ENCODE measurements at regions not wholly inside any gene's neighbourhood (a gene's known extent, or its start where the extent isn't known, plus 50 kb on each side); places are given as distances from the start of the nearest gene placed in this dataset.

DNA sequence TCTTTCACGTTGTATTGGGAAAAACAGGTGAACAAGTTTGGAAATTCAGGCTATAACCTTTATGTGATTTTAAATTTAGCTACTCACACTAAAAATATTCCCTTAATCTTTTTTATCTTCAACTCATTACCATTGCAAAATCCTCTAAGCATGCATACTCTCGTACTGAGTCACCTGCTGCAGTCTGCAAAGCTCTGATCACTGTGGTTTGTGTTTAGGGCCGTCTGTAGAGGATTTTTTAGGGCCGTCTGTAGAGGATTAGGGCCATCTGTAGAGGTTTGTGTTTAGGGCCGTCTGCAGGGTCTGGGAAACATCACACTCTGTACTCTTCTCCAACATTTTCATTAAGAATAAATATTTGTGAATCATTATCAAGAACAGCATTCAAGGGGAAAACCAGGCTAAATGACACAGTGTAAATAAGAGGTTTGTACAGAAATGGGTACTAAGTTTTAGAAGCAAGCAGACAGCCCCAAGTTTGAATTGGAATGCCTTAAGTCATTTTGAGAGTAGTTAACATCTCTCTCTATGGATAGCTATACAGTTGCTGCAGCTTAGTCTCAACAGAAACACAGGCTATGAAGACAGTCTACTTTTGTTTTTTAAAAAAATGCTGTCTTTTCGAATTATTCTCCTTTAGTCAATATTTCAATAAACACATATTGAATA is 155.0 kb upstream of the TSLP start:
- no peak for DNase-seq (ENCODE audit: extremely low read depth, insufficient read length)
- no peak overlapping the region for H3K4me3 ChIP-seq (replicated peaks; ENCODE audit: low read depth, low read length)
- no peaks in the 10 kb centered on the region for H3K36me3 ChIP-seq (ENCODE audit: control insufficient read depth, insufficient read depth, low read length)
- no peaks in the 10 kb centered on the region for H3K27me3 ChIP-seq (replicated peaks; ENCODE audit: control insufficient read depth, insufficient read depth, low read length)
- TF ChIP-seq, protein P1, sequence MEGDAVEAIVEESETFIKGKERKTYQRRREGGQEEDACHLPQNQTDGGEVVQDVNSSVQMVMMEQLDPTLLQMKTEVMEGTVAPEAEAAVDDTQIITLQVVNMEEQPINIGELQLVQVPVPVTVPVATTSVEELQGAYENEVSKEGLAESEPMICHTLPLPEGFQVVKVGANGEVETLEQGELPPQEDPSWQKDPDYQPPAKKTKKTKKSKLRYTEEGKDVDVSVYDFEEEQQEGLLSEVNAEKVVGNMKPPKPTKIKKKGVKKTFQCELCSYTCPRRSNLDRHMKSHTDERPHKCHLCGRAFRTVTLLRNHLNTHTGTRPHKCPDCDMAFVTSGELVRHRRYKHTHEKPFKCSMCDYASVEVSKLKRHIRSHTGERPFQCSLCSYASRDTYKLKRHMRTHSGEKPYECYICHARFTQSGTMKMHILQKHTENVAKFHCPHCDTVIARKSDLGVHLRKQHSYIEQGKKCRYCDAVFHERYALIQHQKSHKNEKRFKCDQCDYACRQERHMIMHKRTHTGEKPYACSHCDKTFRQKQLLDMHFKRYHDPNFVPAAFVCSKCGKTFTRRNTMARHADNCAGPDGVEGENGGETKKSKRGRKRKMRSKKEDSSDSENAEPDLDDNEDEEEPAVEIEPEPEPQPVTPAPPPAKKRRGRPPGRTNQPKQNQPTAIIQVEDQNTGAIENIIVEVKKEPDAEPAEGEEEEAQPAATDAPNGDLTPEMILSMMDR (IDR thresholded peaks at IDR 0.05; ENCODE audit: insufficient read depth, low read length, poor library complexity, severe bottlenecking): no peak

DNA sequence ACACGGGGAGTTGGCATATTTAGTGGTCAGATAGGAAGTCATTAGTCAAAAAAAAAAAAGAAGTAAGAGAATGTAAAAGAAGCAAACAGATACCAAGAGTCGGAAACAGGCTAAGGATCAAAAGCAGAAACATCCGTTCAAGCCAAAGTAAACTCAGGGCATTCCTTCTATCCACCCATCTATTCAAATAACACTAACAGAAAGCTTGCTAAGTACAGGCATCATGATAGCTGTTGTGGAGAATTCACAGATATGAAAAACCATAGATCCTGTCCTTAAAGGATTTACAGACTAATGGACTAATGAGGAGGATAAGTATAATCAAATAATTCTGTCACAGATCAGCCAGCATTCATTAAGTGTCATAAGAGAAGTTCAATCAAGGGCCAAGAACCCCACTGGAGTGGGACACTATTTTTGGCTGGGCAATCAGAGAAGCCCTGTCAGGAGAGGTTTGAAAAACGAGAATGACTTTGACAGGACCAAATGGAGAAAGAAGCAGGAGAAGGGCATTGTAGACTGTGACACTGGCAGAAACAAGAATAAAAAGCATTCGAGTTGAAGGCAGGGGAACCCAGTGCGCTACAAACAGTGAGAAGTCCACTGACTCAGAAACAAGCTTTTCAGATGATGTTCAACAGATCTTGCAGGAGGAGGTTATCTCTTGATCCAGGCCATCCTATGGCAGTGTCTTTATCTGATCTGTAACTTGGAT is 154.2 kb upstream of the TSLP start:
- Histone ChIP-seq H3K36me3 (ENCODE audit: control insufficient read depth, insufficient read depth, low read length) (no peaks in the 10 kb centered on the region), H3K4me3 (replicated peaks; ENCODE audit: low read depth, low read length) (no peak overlapping the region), H3K27me3 (replicated peaks; ENCODE audit: control insufficient read depth, insufficient read depth, low read length) (no peaks in the 10 kb centered on the region)
- no peak for DNase-seq (ENCODE audit: extremely low read depth, insufficient read length)
- TF ChIP-seq, protein P1 (IDR thresholded peaks at IDR 0.05; ENCODE audit: insufficient read depth, low read length, poor library complexity, severe bottlenecking): no peak

DNA sequence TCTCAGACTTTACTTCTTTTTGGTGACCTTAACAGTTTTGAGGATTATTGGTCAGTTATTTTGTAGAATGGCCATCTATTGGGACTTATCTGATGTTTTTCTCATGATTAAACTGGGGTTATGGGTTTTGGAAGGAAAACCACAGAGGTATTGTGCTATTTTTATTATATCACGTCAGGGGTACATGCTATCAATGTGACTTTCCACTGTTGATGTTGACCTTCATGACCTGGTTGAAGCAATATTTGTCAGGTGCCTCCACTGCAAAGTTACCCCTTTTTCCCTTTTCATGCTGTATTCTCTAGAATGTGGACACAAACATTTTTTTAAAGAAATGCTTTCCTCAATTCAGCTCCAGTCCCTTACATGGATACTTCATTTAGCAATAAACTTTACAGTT is 152.8 kb upstream of the TSLP start:
- no peaks in the 10 kb centered on the region for H3K36me3 ChIP-seq (ENCODE audit: control insufficient read depth, insufficient read depth, low read length)
- H3K4me3 ChIP-seq (replicated peaks; ENCODE audit: low read depth, low read length): no peak overlapping the region
- DNase-seq (ENCODE audit: extremely low read depth, insufficient read length): no peak
- H3K27me3 ChIP-seq (replicated peaks; ENCODE audit: control insufficient read depth, insufficient read depth, low read length): no peaks in the 10 kb centered on the region
- TF ChIP-seq, protein P1 (IDR thresholded peaks at IDR 0.05; ENCODE audit: insufficient read depth, low read length, poor library complexity, severe bottlenecking): no peak

DNA sequence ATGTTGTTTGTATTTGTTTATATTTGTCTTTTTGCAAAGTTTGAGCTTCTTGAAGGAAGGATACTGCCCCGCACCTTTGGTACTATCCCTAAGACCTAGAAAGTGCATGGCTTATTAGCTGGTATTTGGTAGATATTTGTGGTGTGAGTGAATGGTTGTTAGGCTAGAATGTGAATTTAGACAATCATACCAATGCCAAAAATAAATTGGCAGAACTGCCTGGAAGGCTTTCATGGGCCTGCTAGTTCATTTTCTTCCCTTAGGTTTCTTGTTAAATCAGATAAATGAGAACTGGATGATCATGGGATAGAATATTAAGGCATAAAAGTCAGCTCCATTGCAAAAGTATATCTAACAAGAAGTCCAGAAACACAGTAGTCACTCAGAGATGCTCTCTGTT is 147.5 kb upstream of the TSLP start:
- Histone ChIP-seq H3K36me3 (ENCODE audit: control insufficient read depth, insufficient read depth, low read length) (no peaks in the 10 kb centered on the region), H3K27me3 (replicated peaks; ENCODE audit: control insufficient read depth, insufficient read depth, low read length) (no peaks in the 10 kb centered on the region), H3K4me3 (replicated peaks; ENCODE audit: low read depth, low read length) (no peak overlapping the region)
- TF ChIP-seq, protein P1 (IDR thresholded peaks at IDR 0.05; ENCODE audit: insufficient read depth, low read length, poor library complexity, severe bottlenecking): no peak
- no peak for DNase-seq (ENCODE audit: extremely low read depth, insufficient read length)

DNA sequence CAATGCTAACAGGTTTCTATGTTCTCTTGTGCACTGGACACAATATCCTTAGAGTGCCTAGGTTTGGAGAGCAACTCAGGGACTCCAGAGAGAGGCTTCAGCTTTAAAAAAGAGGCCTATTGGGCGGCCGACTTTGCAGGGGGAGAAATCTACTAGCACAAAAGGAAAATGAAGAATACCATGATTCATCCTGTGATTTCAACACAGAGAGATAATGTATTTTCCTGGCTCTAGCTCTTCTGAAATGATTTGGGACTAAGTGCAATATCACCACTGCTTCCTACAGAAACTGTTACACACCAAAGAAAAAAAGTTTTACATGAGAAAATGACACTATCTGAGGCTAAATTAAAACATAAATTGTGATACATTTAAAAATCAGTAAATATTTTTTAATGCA is 146.1 kb upstream of the TSLP start:
- H3K4me3 ChIP-seq (replicated peaks; ENCODE audit: low read depth, low read length): no peak overlapping the region
- DNase-seq (ENCODE audit: extremely low read depth, insufficient read length): no peak
- TF ChIP-seq, protein P1 (IDR thresholded peaks at IDR 0.05; ENCODE audit: insufficient read depth, low read length, poor library complexity, severe bottlenecking): no peak

More for the DNA sequence above, 146.1 kb upstream of the TSLP start:
- H3K36me3 ChIP-seq (ENCODE audit: control insufficient read depth, insufficient read depth, low read length): no peaks in the 10 kb centered on the region
- H3K27me3 ChIP-seq (replicated peaks; ENCODE audit: control insufficient read depth, insufficient read depth, low read length): no peaks in the 10 kb centered on the region

Data from GM06990 (cell line).